HG02610 (cell line): ENCODE measurements at regions not wholly inside any gene's neighbourhood (a gene's known extent, or its start where the extent isn't known, plus 50 kb on each side); places are given as distances from the start of the nearest gene placed in this dataset.

ENCODE experiments used
- ATAC-seq: cut with Tn5 transposase; IDR thresholded peaks from one replicate; pipeline ENCODE4 v1.9.1; 2021; ENCODE audit warnings: mild to moderate bottlenecking, moderate library complexity; ENCODE audit not compliant: unreplicated experiment

DNA sequence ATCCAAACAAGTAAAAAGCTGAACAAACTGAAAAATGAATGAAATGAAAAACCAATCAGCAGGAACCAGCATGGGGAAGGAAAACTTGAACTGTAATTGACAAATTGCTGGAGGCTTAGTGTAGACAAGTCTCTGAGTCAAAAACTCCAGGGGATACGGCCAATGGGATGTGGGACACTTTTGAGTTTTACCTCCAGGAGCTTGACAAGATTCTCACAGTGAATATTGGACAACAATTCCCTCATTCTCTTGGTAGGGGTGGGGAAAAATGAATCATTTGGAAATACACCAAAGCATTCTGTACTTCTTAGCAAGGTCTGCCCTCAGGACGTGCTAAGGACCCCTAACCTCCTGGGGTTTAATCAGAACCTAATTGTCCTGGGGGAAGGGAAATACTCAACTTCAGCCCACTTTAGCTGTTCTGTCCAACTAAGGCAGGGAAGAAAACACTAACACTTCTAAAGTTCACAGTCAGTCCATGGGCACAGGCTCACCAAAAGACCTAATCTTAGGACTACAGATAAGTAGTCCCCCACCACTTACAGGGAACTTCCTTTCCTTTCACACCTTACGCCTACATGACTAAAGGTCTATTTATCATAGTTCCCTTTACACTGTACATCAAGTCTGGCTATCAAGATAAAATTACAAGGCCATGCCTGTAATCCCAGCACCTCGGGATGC is 60.7 kb upstream of the CDC42BPA start:
- ATAC-seq, result no peak

GRCh38 chr1:227378181-227378580 is 59.9 kb upstream of the CDC42BPA start:
- no peak for ATAC-seq

- no peak for ATAC-seq
Observed at GRCh38 chr1:227374846-227375245, 56.6 kb upstream of the CDC42BPA start.

DNA sequence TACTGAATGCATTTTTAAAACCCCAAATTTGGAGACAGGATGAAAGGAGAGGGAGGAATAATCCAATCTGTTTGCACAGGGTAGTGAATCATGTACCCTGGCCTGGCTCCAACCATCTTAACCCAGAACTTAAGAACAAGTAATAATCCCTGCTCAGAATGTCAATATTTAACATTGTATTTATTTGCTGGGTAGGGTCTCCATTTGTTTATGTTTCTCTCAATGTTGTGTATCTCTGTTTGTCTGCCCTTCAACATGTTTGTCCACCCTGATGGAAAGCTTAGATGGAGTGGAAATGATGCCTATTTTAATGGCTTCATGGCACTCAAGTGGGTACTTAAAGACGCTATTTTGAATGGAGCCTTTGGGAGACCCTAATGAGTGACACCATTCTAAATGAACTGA is 54.4 kb upstream of the CDC42BPA start:
- ATAC-seq, result no peak

DNA sequence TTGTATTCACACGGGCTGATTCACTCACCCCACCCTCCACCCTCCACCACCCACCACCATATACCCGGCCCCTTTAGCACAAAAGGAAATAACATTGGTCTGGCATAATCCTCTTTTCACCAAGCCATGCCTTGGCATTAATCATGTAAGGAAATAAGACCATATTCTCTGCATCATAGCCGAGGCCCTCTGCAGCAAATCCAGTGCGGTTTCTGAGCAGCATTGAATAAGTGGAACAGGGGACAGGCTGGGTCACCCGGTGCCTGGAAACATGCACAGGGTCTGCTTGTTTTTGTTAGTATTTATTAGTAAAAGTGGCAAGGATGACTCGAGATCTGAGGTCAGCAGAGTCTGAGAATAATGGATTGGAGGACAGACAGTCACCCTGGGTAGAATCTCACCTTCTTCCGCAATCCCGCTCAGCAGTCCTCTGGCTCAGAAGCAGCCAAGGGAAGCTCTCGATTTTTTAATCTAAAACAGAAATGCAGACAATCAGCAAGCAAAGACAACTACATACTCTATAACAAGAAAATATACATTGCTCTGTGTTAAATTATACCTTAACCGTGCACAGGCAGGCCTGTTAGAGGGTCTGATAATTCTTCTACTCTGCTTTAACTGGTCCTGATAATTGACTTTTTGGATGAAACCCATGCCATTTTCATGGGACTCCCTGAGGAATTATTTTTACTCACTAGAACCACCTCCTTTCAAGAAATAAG is 52.4 kb upstream of the CDC42BPA start:
- no peak for ATAC-seq

DNA sequence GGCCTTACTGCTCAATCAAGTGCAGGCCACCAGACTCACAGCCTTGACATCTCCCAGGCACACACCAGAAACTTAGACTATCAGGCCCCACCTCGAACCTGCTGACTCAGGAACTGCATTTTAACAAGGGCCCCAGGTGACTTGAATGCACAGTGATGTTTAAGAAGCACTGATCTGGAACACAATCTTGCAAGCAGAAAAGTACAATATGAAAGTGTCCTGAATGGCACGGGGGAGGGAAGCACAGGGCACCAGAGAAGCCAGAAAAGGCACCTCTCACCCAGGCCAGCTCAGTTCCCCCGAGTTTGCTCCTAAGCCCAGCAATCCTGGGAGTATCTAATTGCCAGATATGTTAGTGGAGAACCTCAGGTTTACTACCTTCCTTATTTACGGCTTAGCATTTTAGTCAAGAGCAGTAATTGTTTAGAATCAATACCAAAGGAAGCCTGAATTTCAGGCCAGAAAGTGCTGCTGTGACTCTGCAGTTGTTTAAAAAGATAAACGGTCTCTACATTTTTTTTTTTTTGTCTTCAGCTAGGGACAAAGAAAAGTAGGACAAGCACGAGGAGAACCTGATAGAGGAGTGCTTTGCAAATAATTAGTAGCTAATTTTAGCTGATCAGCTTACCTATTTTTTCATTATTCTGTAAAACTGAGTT is 50.9 kb upstream of the CDC42BPA start:
- no peak for ATAC-seq
